NB4 (cell line): ENCODE measurements at regions not wholly inside any gene's neighbourhood (a gene's known extent, or its start where the extent isn't known, plus 50 kb on each side); places are given as distances from the start of the nearest gene placed in this dataset.

Experiments used
- DNase-seq: peaks from one replicate; pipeline ENCODE4 v3.0.0; 2010; ENCODE audit warnings: low read depth
- H3K4me3 ChIP-seq: one replicate; pipeline ENCODE4 v1.5.1; 2011; ENCODE audit warnings: mild to moderate bottlenecking, low read depth, low read length, moderate library complexity
- MYC ChIP-seq: IDR thresholded peaks from 2 replicates; pipeline ENCODE4 v1.6.1; 2011; ENCODE audit warnings: low read depth, low read length
- POLR2A ChIP-seq: IDR thresholded peaks from 2 replicates; pipeline ENCODE4 v1.6.1; 2011; ENCODE audit warnings: mild to moderate bottlenecking; ENCODE audit not compliant: insufficient read length; ENCODE audit errors: extremely low read depth
- TF ChIP-seq, protein P1 (sequence below): IDR thresholded peaks from one replicate; pipeline ENCODE4 v1.5.1; 2012; ENCODE audit warnings: low read depth, low read length
- TF ChIP-seq, protein P2 (sequence below): IDR thresholded peaks from 2 replicates; pipeline ENCODE4 v1.6.1; 2011; ENCODE audit warnings: low read depth, low read length

DNA sequence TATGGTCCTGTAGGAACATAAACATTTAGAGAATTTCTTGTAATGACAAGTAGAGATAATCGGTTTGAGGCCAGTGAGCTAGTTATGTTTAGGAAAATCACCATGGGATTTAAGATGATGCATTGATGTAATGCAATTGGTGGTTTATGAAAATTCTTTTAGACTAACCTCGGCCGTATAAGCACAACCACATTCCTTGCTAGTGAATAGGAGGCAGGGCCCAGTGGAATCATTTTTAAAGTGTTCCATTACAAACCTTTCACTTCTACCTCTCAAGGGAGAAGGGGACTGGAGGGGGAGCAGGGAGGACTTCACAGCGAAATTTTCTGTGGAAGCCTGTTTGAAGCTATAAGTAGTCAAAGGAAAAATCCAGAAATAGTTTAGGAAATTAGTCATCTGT, 71.8 kb upstream of the NFIL3 start:
- TF ChIP-seq, protein P1, sequence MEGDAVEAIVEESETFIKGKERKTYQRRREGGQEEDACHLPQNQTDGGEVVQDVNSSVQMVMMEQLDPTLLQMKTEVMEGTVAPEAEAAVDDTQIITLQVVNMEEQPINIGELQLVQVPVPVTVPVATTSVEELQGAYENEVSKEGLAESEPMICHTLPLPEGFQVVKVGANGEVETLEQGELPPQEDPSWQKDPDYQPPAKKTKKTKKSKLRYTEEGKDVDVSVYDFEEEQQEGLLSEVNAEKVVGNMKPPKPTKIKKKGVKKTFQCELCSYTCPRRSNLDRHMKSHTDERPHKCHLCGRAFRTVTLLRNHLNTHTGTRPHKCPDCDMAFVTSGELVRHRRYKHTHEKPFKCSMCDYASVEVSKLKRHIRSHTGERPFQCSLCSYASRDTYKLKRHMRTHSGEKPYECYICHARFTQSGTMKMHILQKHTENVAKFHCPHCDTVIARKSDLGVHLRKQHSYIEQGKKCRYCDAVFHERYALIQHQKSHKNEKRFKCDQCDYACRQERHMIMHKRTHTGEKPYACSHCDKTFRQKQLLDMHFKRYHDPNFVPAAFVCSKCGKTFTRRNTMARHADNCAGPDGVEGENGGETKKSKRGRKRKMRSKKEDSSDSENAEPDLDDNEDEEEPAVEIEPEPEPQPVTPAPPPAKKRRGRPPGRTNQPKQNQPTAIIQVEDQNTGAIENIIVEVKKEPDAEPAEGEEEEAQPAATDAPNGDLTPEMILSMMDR: no peak
- TF ChIP-seq POLR2A: no peak
- TF ChIP-seq, protein P2, sequence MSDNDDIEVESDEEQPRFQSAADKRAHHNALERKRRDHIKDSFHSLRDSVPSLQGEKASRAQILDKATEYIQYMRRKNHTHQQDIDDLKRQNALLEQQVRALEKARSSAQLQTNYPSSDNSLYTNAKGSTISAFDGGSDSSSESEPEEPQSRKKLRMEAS: no peak
- no peak for TF ChIP-seq MYC
- no peak for DNase-seq
- H3K4me3 ChIP-seq: no peak overlapping the region

DNA sequence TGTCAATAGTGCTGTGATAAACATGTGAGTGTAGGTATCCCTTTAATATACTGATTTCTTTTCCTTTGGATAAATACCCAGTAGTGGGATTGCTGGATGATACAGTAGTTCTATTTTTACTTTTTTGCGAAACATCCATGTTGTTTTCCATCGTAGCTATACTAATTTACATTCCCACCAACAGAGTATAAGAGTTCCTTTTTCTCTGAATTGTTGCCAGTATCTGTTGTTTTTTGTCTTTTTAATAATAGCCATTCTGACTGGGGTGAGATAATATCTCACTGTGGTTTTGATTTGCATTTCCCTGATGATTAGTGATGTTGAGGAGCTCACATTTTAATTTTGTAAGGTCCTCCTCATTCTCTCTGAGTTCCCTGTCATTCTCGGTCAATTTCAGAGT, 71.1 kb upstream of the NFIL3 start:
- H3K4me3 ChIP-seq: no peak overlapping the region
- TF ChIP-seq MYC (no peak), POLR2A (no peak)
- TF ChIP-seq, protein P1: no peak
- TF ChIP-seq, protein P2: no peak

DNA sequence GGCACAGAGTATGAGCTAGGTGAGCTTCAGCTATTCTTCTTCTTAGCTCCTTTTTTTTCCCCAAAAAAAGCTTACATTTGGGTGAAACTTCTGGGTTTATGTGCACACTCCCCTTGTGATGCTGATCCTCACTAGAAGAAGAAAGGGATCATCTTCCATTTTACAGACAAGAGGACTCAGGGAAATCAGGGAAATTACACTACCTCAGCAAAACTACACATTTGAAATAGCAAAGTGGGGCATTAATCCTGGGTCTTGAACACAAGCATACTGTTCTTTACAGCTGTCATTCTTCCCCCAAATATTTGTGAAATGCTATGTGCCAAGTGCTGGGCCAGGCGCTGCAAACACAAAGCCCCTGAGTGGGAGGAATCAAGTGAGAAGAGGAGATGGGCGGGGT, 68.6 kb upstream of the NFIL3 start:
- no peak for DNase-seq
- no peak overlapping the region for H3K4me3 ChIP-seq
- TF ChIP-seq POLR2A: no peak
- no peak for TF ChIP-seq MYC
- TF ChIP-seq, protein P2: no peak
- TF ChIP-seq, protein P1: no peak

More for the DNA sequence above, 71.1 kb upstream of the NFIL3 start:
- no peak for DNase-seq

DNA sequence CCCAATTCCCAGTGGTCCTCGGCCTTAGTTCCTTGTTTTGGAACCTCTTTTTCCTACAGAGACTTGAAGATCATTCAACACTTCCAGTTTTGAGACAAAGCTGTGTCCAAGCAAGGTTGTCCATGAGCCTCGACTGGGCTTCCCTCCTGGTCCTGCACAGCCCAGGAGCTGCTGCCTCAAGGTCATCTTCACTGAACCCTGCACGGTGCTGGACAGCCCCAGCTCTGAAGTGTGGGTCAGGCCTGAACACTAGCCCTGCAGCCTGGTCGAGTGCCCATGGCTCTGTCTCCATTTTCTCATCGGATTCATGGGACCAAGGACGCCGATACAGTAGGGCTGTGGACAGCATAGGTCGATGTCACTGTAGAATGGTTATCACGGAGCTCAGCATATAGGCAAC, 68.0 kb upstream of the NFIL3 start:
- TF ChIP-seq, protein P1: no peak
- TF ChIP-seq POLR2A (no peak), MYC (no peak)
- TF ChIP-seq, protein P2: no peak
- DNase-seq: no peak
- H3K4me3 ChIP-seq: no peak overlapping the region

DNA sequence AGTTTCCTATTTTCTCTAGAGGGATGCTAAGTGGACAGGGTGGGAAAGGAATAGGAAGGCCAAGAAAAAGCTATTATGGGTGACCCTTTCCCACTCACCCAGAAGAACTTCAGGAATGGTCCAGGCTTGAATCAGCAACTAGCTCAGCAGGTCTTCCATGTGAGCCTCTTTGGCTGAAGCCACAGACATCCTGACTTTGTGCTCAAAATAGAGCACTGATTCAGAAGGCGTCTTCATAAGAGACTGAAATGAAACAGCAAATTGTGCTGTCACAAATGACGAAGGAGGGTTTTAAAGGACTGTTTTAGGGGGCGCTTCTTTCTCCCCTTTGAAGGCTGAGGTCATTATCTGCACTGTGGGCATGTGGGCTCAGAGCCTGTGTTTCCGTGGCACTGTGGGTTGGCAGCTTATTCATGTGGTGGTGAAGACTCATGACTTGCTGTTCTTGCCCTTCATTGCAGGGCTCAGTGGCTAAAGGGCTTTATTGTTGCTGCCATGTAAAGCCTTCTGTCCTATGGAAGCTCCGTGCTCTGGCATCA, 65.8 kb upstream of the NFIL3 start:
- no peak for DNase-seq
- no peak overlapping the region for H3K4me3 ChIP-seq
- no peak for TF ChIP-seq MYC
- TF ChIP-seq, protein P2: no peak
- TF ChIP-seq, protein P1: no peak
- TF ChIP-seq POLR2A: no peak

DNA sequence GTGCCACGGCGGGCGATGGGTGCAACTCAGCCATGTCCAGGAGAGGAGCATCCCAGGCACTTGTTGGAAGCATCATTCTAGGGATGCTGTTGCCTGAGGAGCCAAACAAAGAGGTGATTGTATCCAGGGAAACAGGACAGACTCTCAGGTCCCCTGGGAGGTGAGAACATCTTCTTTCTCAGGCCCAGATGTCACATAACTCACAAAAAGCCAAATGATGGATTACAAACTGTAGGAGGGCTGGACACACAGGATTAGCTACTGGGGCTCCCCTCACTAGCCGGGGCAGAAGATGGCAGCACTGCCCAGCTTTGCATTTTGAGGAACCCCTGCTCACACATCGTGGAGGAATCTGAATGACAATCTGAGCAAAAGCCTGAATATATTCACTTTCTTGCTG, 64.7 kb upstream of the NFIL3 start:
- no peak overlapping the region for H3K4me3 ChIP-seq
- no peak for TF ChIP-seq MYC
- TF ChIP-seq, protein P2: no peak
- TF ChIP-seq, protein P1: no peak
- TF ChIP-seq POLR2A: no peak
- DNase-seq: peak; percentile 5
